ENCODE measurements at regions not wholly inside any gene's neighbourhood (a gene's known extent, or its start where the extent isn't known, plus 50 kb on each side); places are given as distances from the start of the nearest gene placed in this dataset.

DNA sequence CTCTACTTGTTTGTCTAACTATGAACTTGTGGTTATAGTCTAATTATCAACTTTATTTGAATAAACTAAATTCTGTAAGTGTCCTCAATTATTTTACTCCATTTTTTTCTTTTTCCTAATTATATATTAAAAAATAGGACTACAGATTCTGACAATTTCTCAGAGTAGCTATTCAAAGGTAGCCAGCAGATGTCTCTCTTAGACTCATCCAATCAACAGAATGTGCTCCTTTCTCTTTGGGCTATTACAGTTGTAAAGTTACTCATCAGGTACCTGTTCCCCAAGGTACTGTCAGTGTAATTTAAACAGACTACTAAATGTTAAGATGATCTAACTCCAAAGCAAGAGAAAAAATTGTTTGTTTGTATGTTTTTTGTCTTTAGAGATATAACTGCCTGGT lies 248.6 kb downstream of the PCDH18 start:
- TF ChIP-seq, protein P1, sequence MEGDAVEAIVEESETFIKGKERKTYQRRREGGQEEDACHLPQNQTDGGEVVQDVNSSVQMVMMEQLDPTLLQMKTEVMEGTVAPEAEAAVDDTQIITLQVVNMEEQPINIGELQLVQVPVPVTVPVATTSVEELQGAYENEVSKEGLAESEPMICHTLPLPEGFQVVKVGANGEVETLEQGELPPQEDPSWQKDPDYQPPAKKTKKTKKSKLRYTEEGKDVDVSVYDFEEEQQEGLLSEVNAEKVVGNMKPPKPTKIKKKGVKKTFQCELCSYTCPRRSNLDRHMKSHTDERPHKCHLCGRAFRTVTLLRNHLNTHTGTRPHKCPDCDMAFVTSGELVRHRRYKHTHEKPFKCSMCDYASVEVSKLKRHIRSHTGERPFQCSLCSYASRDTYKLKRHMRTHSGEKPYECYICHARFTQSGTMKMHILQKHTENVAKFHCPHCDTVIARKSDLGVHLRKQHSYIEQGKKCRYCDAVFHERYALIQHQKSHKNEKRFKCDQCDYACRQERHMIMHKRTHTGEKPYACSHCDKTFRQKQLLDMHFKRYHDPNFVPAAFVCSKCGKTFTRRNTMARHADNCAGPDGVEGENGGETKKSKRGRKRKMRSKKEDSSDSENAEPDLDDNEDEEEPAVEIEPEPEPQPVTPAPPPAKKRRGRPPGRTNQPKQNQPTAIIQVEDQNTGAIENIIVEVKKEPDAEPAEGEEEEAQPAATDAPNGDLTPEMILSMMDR (IDR thresholded peaks at IDR 0.05), result peak in 3 of 6 experiments; percentile 31
- no peak for TF ChIP-seq POLR2A (IDR thresholded peaks at IDR 0.05)
